Adrenal gland (tissue), 5 donors: ENCODE measurements at regions not wholly inside any gene's neighbourhood (a gene's known extent, or its start where the extent isn't known, plus 50 kb on each side); places are given as distances from the start of the nearest gene placed in this dataset.
"Not testable (repeated sequence)": the region's sequence is repeated elsewhere in the genome, so short reads cannot be mapped to it uniquely, and the experiment has no call there.

Source experiments
- POLR2A ChIP-seq, 2 donors: fragments of 450-650 bp; IDR thresholded peaks; one replicate each; pipeline ENCODE4 v1.6.1; 2017; ENCODE audit warnings: antibody characterized with exemption in 2 of 2, mild to moderate bottlenecking in 2 of 2, moderate library complexity in 1 of 2
- TF ChIP-seq, protein P1 (sequence below), 6 experiments: fragments of 450-650 bp in 4 of 6; fragments of 200-600 bp in 2 of 6; sonication (generic) in 1 of 6; IDR thresholded peaks; 1 replicate in 5 of 6; 2 replicates in 1 of 6; pipeline versions ENCODE4 v1.5.1 to v1.8.0; 2016 to 2021; ENCODE audit warnings: antibody characterized with exemption in 6 of 6, mild to moderate bottlenecking in 2 of 6, moderate library complexity in 1 of 6
- donor health status: DM: no; HTN: no; CAD: no.

DNA sequence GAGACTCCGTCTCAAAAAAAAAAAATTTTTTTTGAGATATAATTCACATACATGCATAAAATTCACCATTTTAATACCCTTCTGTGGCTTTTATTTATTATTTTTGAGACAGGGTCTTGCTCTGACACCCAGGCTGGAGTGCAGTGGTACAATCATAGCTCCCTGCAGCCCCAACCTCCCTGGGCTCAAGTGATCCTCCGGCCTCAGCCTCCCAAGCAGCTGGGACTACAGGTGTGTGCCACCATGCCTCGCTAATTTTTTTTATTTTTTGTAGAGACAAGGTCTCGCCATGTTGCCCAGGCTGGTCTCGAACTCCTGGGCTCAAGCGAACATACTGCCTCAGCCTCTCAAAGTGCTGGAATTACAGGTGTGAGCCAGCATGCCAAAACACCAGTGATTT, 305.9 kb downstream of the GOLGA6L6 start:
- TF ChIP-seq, protein P1, sequence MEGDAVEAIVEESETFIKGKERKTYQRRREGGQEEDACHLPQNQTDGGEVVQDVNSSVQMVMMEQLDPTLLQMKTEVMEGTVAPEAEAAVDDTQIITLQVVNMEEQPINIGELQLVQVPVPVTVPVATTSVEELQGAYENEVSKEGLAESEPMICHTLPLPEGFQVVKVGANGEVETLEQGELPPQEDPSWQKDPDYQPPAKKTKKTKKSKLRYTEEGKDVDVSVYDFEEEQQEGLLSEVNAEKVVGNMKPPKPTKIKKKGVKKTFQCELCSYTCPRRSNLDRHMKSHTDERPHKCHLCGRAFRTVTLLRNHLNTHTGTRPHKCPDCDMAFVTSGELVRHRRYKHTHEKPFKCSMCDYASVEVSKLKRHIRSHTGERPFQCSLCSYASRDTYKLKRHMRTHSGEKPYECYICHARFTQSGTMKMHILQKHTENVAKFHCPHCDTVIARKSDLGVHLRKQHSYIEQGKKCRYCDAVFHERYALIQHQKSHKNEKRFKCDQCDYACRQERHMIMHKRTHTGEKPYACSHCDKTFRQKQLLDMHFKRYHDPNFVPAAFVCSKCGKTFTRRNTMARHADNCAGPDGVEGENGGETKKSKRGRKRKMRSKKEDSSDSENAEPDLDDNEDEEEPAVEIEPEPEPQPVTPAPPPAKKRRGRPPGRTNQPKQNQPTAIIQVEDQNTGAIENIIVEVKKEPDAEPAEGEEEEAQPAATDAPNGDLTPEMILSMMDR (IDR thresholded peaks at IDR 0.05) = not testable (repeated sequence)
- TF ChIP-seq POLR2A (IDR thresholded peaks at IDR 0.05) = not testable (repeated sequence)
